H9 (cell line): ENCODE measurements at regions not wholly inside any gene's neighbourhood (a gene's known extent, or its start where the extent isn't known, plus 50 kb on each side); places are given as distances from the start of the nearest gene placed in this dataset.

Experiments
- DNase-seq: peaks from one replicate; pipeline ENCODE4 v3.0.0-alpha.2; 2017
- H2AFZ ChIP-seq: one replicate; pipeline ENCODE4 v1.6.1; 2013; ENCODE audit warnings: mild to moderate bottlenecking, low read length, control low read depth, moderate library complexity
- H2AK5ac ChIP-seq: 2 replicates; pipeline ENCODE4 v1.6.1; 2013; ENCODE audit warnings: low read length, control low read depth, mixed read lengths; ENCODE audit not compliant: insufficient read length
- H2BK120ac ChIP-seq: one replicate; pipeline ENCODE4 v1.6.1; 2013; ENCODE audit warnings: low read depth, mild to moderate bottlenecking, low read length, control low read depth, inconsistent platforms; ENCODE audit not compliant: poor library complexity, severe bottlenecking
- H2BK12ac ChIP-seq: 2 replicates; pipeline ENCODE4 v1.6.1; 2013; ENCODE audit warnings: low read length, control low read depth, mixed read lengths, low read depth; ENCODE audit not compliant: insufficient read length
- H2BK15ac ChIP-seq: 2 replicates; pipeline ENCODE4 v1.6.1; 2013; ENCODE audit warnings: low read depth, low read length, control low read depth
- H2BK20ac ChIP-seq: one replicate; pipeline ENCODE4 v1.6.1; 2013; ENCODE audit warnings: low read depth, mild to moderate bottlenecking, low read length, control low read depth, inconsistent platforms; ENCODE audit not compliant: poor library complexity, severe bottlenecking
- H2BK5ac ChIP-seq: 2 replicates; pipeline ENCODE4 v1.6.1; 2013; ENCODE audit warnings: low read length, control low read depth, mixed read lengths; ENCODE audit not compliant: insufficient read length
- H3K14ac ChIP-seq: 2 replicates; pipeline ENCODE4 v1.6.1; 2013; ENCODE audit warnings: low read length, control low read depth; ENCODE audit not compliant: insufficient read depth
- H3K18ac ChIP-seq: 2 replicates; pipeline ENCODE4 v1.6.1; 2013; ENCODE audit warnings: low read depth, mild to moderate bottlenecking, mixed read lengths, low read length, control low read depth; ENCODE audit not compliant: insufficient read length
- H3K23ac ChIP-seq: 2 replicates; pipeline ENCODE4 v1.6.1; 2013; ENCODE audit warnings: low read length, control low read depth, mixed read lengths, low read depth; ENCODE audit not compliant: insufficient read length
- H3K23me2 ChIP-seq: 2 replicates; pipeline ENCODE4 v1.6.1; 2013; ENCODE audit warnings: low read depth, mild to moderate bottlenecking, mixed read lengths, low read length, control low read depth; ENCODE audit not compliant: insufficient read length, poor library complexity, severe bottlenecking
- H3K27ac ChIP-seq: 2 replicates; pipeline ENCODE4 v1.5.1; 2013; ENCODE audit warnings: low read length, control low read depth, mixed read lengths, low read depth; ENCODE audit not compliant: insufficient read length
- H3K27me3 ChIP-seq: 2 replicates; pipeline ENCODE4 v1.6.1; 2013; ENCODE audit warnings: low read length, control low read depth, inconsistent platforms; ENCODE audit not compliant: insufficient read depth
- H3K4ac ChIP-seq: 2 replicates; pipeline ENCODE4 v1.6.1; 2013; ENCODE audit warnings: low read depth, mild to moderate bottlenecking, control low read depth, inconsistent platforms, low read length, moderate library complexity
- H3K4me1 ChIP-seq: 2 replicates; pipeline ENCODE4 v1.6.1; 2013; ENCODE audit warnings: low read length, control low read depth, inconsistent platforms; ENCODE audit not compliant: insufficient read depth
- H3K4me2 ChIP-seq: 2 replicates; pipeline ENCODE4 v1.6.1; 2013; ENCODE audit warnings: low read length, control low read depth, mixed read lengths; ENCODE audit not compliant: insufficient read length, insufficient read depth
- H3K56ac ChIP-seq: 2 replicates; pipeline ENCODE4 v1.6.1; 2013; ENCODE audit warnings: low read depth, mild to moderate bottlenecking, mixed read lengths, low read length, control low read depth; ENCODE audit not compliant: insufficient read length
- H3K79me1 ChIP-seq: 2 replicates; pipeline ENCODE4 v1.6.1; 2013; ENCODE audit warnings: low read depth, mild to moderate bottlenecking, moderate library complexity, low read length, control low read depth, inconsistent platforms; ENCODE audit not compliant: insufficient read depth, poor library complexity, severe bottlenecking
- H3K79me2 ChIP-seq: 2 replicates; pipeline ENCODE4 v1.6.1; 2013; ENCODE audit warnings: low read length, control low read depth, inconsistent platforms; ENCODE audit not compliant: insufficient read depth
- H3K9ac ChIP-seq: 2 replicates; pipeline ENCODE4 v1.6.1; 2013; ENCODE audit warnings: low read length, control low read depth, mixed read lengths; ENCODE audit not compliant: insufficient read length; ENCODE audit errors: extremely low read depth
- H3K9me3 ChIP-seq: one replicate; pipeline ENCODE4 v1.6.1; 2013; ENCODE audit warnings: low read depth, low read length, inconsistent platforms; ENCODE audit not compliant: control insufficient read depth
- H3T11ph ChIP-seq: one replicate; pipeline ENCODE4 v1.6.1; 2013; ENCODE audit warnings: mild to moderate bottlenecking, low read length, control low read depth, inconsistent platforms
- H4K20me1 ChIP-seq: one replicate; pipeline ENCODE4 v1.6.1; 2013; ENCODE audit not compliant: control insufficient read depth, insufficient read length, insufficient read depth
- H4K5ac ChIP-seq: 2 replicates; pipeline ENCODE4 v1.6.1; 2013; ENCODE audit warnings: low read depth, mild to moderate bottlenecking, mixed read lengths, low read length, control low read depth; ENCODE audit not compliant: insufficient read length
- H4K8ac ChIP-seq: replicated peaks from 2 replicates; pipeline ENCODE4 v1.6.1; 2013; ENCODE audit warnings: low read length, control low read depth, mixed read lengths, low read depth; ENCODE audit not compliant: insufficient read length
- H4K91ac ChIP-seq: 2 replicates; pipeline ENCODE4 v1.6.1; 2013; ENCODE audit warnings: low read depth, mild to moderate bottlenecking, moderate library complexity, mixed read lengths, low read length, control low read depth; ENCODE audit not compliant: insufficient read length
- H3K27ac Mint-ChIP-seq, 3 experiments: 2 replicates in 2 of 3; 3 replicates in 1 of 3; pipeline ENCODE4 v1.8.0; 2020 to 2021; ENCODE audit warnings: mixed read lengths in 3 of 3, mild to moderate bottlenecking in 1 of 3, moderate library complexity in 1 of 3
- H3K27me3 Mint-ChIP-seq: 2 replicates; pipeline ENCODE4 v1.8.0; 2021; ENCODE audit warnings: low read depth, mild to moderate bottlenecking, moderate library complexity, mixed read lengths
- H3K36me3 Mint-ChIP-seq, 3 experiments: 2 replicates in 2 of 3; 3 replicates in 1 of 3; pipeline ENCODE4 v1.8.0; 2020 to 2021; ENCODE audit warnings: low read depth in 3 of 3, mixed read lengths in 3 of 3; ENCODE audit not compliant: insufficient read depth in 1 of 3
- H3K4me1 Mint-ChIP-seq, 2 experiments: 2 replicates each; pipeline ENCODE4 v1.8.0; 2020; ENCODE audit warnings: mixed read lengths in 2 of 2
- H3K4me3 Mint-ChIP-seq, 2 experiments: 2 replicates in 1 of 2; 3 replicates in 1 of 2; pipeline ENCODE4 v1.8.0; 2020 to 2021; ENCODE audit warnings: mild to moderate bottlenecking in 2 of 2, mixed read lengths in 2 of 2, moderate library complexity in 1 of 2
- H3K9me3 Mint-ChIP-seq, 2 experiments: 2 replicates in 1 of 2; 3 replicates in 1 of 2; pipeline ENCODE4 v1.8.0; 2020; ENCODE audit warnings: mild to moderate bottlenecking in 2 of 2, mixed read lengths in 2 of 2, moderate library complexity in 1 of 2
- CTCF ChIP-seq: fragments of 200-600 bp; sonication (generic); conservative IDR thresholded peaks from 3 replicates; pipeline ENCODE4 v1.8.0; 2021; ENCODE audit warnings: antibody characterized with exemption, mild to moderate bottlenecking
- WGBS: extraction: QIAGEN DNeasy Blood & Tissue Kit; methylation state at CpG from one replicate; pipeline ENCODE4 v1.1.7; 2013; ENCODE audit warnings: missing lambda C conversion rate, low lambda C conversion rate, mixed read lengths; ENCODE audit not compliant: insufficient read length; ENCODE audit errors: extremely low coverage; 5-methylcytosine and 5-hydroxymethylcytosine counted together

DNA sequence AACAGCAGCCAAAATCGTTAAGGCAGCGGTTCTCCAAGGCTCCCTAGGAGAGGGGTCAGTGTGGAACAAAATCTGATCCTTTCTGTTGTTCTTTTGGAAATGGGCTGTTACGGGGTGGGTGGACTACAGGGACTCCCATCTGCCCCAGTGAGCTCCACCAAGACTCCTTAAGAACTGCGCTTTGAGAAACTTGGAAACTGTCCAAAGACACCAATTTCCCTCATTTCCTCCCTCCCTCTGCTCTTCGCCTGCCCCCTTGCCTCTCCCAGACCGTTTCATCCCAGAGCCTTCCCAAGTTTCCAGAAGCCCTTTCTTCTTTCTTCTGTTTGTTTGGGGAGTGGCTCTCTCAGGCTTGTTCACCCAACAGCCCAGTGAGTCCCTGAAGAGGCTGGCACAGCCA is 205.4 kb downstream of the COPRS start:
- no peak overlapping the region for H3K27ac Mint-ChIP-seq
- no CpG with 5 or more reads among the region's 6 CpGs for WGBS

More for the DNA sequence above, 205.4 kb downstream of the COPRS start:
- H3K4me3 Mint-ChIP-seq, result no peak overlapping the region
- H3K27me3 Mint-ChIP-seq, result peaks cover 2% of the 10 kb centered on the region
- Histone ChIP-seq H4K5ac (no peak overlapping the region), H4K91ac (no peak overlapping the region), H3K14ac (no peak overlapping the region), H3K27me3 (no peaks in the 10 kb centered on the region), H3K4me2 (no peak overlapping the region), H2AK5ac (no peak overlapping the region), H2BK15ac (no peak overlapping the region), H3K56ac (no peak overlapping the region), H4K20me1 (no peaks in the 10 kb centered on the region), H3K4me1 (no peaks in the 10 kb centered on the region), H2BK5ac (no peak overlapping the region), H3K4ac (no peak overlapping the region), H4K8ac (no peak overlapping the region), H2BK12ac (no peak overlapping the region), H3K27ac (no peak overlapping the region), H3K9ac (no peak overlapping the region), H2AFZ (no peak overlapping the region), H3K18ac (no peak overlapping the region), H3K23ac (no peak overlapping the region), H3T11ph (no peak overlapping the region), H3K79me2 (no peaks in the 10 kb centered on the region), H2BK20ac (no peak overlapping the region), H2BK120ac (no peak overlapping the region), H3K23me2 (no peaks in the 10 kb centered on the region), H3K79me1 (no peaks in the 10 kb centered on the region), H3K9me3 (no peaks in the 10 kb centered on the region)
- H3K36me3 Mint-ChIP-seq, result no peaks in the 10 kb centered on the region
- H3K4me1 Mint-ChIP-seq, result no peaks in the 10 kb centered on the region
- H3K9me3 Mint-ChIP-seq, result peaks cover 0 to 2% of the 10 kb centered on the region in 2 experiments; a peak in 2 of 5 replicates
- TF ChIP-seq CTCF, result no peak
- no peak for DNase-seq
